K562 (cell line): ENCODE measurements at regions not wholly inside any gene's neighbourhood (a gene's known extent, or its start where the extent isn't known, plus 50 kb on each side); places are given as distances from the start of the nearest gene placed in this dataset.

Source experiments
- ATAC-seq: fragments of 200-7000 bp; cut with Tn5 transposase; 3 replicates; pipeline ENCODE4 v1.9.1; 2020; ENCODE audit warnings: moderate library complexity
- BruUV-seq: library from RNA; stranded (reverse); fragments of 400-500 nt; replicated peaks from 2 replicates; lab custom pipeline; 2021; lab: Mats Ljungman, UMichigan
- CTCF ChIA-PET: fragments of 300-600 bp; formaldehyde crosslinking; extraction: SDS; loops from one replicate; lab custom pipeline; 2021; ENCODE audit warnings: low intra/inter-chr PET ratio; lab: Yijun Ruan, JAX
- POLR2A ChIA-PET: fragments of 300-600, 350-650 bp; sonication (Branson Sonifier 250); formaldehyde crosslinking; extraction: SDS; loops from one replicate; lab custom pipeline; 2021; ENCODE audit warnings: antibody characterized with exemption, inconsistent platforms; lab: Yijun Ruan, JAX
- DNase-seq, 4 experiments: peaks; one replicate each; pipeline versions ENCODE4 v3.0.0 to v3.0.0-alpha.2; 2011 to 2018; ENCODE audit warnings: low spot score in 3 of 4, mixed read lengths in 3 of 4; ENCODE audit errors: extremely low read depth in 1 of 4
- FAIRE-seq: peaks from 2 replicates; lab custom pipeline; 2011; peaks lifted over from hg19 to GRCh38; lab: Jason Lieb, UNC
- H2AFZ ChIP-seq: 2 replicates; pipeline ENCODE4 v1.6.0; 2011; ENCODE audit warnings: low read depth, low read length, control low read depth, inconsistent platforms
- H3K27ac ChIP-seq: fragments of 200-600 bp; 3 replicates; pipeline ENCODE4 v1.8.0; 2011; ENCODE audit warnings: low read depth, mild to moderate bottlenecking, control low read depth, inconsistent platforms, low read length, moderate library complexity, mixed read lengths; ENCODE audit errors: extremely low read depth
- H3K27me3 ChIP-seq, 2 experiments: fragments of 300-600 bp in 1 of 2; 2 replicates in 1 of 2; 3 replicates in 1 of 2; pipeline versions ENCODE4 v1.6.0 to v1.8.0; 2011; ENCODE audit warnings: inconsistent platforms in 2 of 2, low read length in 2 of 2, mild to moderate bottlenecking in 1 of 2, mixed read lengths in 1 of 2, moderate library complexity in 1 of 2; ENCODE audit not compliant: control insufficient read depth in 2 of 2, insufficient read depth in 2 of 2
- H3K36me3 ChIP-seq: fragments of 300-600 bp; 3 replicates; pipeline ENCODE4 v1.8.0; 2011; ENCODE audit warnings: mild to moderate bottlenecking, low read length, inconsistent platforms; ENCODE audit not compliant: control insufficient read depth, insufficient read depth
- H3K4me1 ChIP-seq, 2 experiments: fragments of 200-600 bp in 1 of 2; replicated peaks in 1 of 2; 2 replicates in 1 of 2; 3 replicates in 1 of 2; pipeline versions ENCODE4 v1.5.1 to v1.8.0; 2011; ENCODE audit warnings: inconsistent platforms in 2 of 2, low read length in 2 of 2, mild to moderate bottlenecking in 1 of 2, mixed read lengths in 1 of 2, moderate library complexity in 1 of 2; ENCODE audit not compliant: control insufficient read depth in 2 of 2, insufficient read depth in 2 of 2
- H3K4me2 ChIP-seq: 2 replicates; pipeline ENCODE4 v1.6.1; 2011; ENCODE audit warnings: low read length, control low read depth, inconsistent platforms, mixed read lengths; ENCODE audit not compliant: insufficient read depth
- H3K4me3 ChIP-seq: fragments of 200-600 bp; sonication (generic), shearing (Covaris generic); 2 replicates; pipeline ENCODE4 v1.5.1; 2016; ENCODE audit warnings: control low read depth, inconsistent platforms
- H3K79me2 ChIP-seq: fragments of 200-600 bp; 3 replicates; pipeline ENCODE4 v1.8.0; 2011; ENCODE audit warnings: low read length, inconsistent platforms; ENCODE audit not compliant: control insufficient read depth, insufficient read depth
- H3K9ac ChIP-seq, 2 experiments: 2 replicates each; pipeline versions ENCODE4 v1.6.0 to v1.6.1; 2011; ENCODE audit warnings: low read depth in 2 of 2, low read length in 2 of 2, control low read depth in 1 of 2, inconsistent platforms in 1 of 2, mild to moderate bottlenecking in 1 of 2, mixed read lengths in 1 of 2; ENCODE audit not compliant: insufficient read depth in 1 of 2
- H3K9me1 ChIP-seq: one replicate; pipeline ENCODE4 v1.6.0; 2011; ENCODE audit warnings: inconsistent platforms, mild to moderate bottlenecking, low read length, moderate library complexity; ENCODE audit not compliant: control insufficient read depth, insufficient read depth
- H3K9me3 ChIP-seq: replicated peaks from 2 replicates; pipeline ENCODE4 v1.5.1; 2011; ENCODE audit warnings: low read depth, low read length, inconsistent platforms; ENCODE audit not compliant: control insufficient read depth, insufficient read depth
- H4K20me1 ChIP-seq: replicated peaks from 2 replicates; pipeline ENCODE4 v1.6.1; 2011; ENCODE audit warnings: low read length, inconsistent platforms, mixed read lengths; ENCODE audit not compliant: control insufficient read depth, insufficient read depth
- CTBP1 ChIP-seq: fragments of 450-650 bp; IDR thresholded peaks from 2 replicates; pipeline ENCODE4 v1.6.1; 2016; ENCODE audit warnings: borderline replicate concordance
- CTCFL ChIP-seq: IDR thresholded peaks from 2 replicates; pipeline ENCODE4 v1.6.1; 2011; ENCODE audit warnings: borderline replicate concordance, low read depth, mild to moderate bottlenecking, moderate library complexity, low read length; ENCODE audit not compliant: insufficient read depth, poor library complexity, severe bottlenecking
- GABPB2 ChIP-seq: fragments of 250-450 bp; sonication (Bioruptor Pico); conservative IDR thresholded peaks from 2 replicates; pipeline ENCODE4 v1.5.1; 2021; ENCODE audit warnings: mild to moderate bottlenecking
- HCFC1 ChIP-seq: IDR thresholded peaks from 2 replicates; pipeline ENCODE4 v1.6.1; 2012; ENCODE audit warnings: low read depth, low read length, improper control_type of control experiment
- MYNN ChIP-seq, 2 experiments: sonication (generic); formaldehyde crosslinking in 1 of 2; IDR thresholded peaks; 2 replicates each; pipeline versions ENCODE4 v1.5.0 to v1.6.1; 2016 to 2020; ENCODE audit warnings: antibody characterized with exemption in 1 of 2, missing genetic modification reagents in 1 of 2
- NONO ChIP-seq, 2 experiments: fragments of 200-400 bp in 1 of 2; fragments of 450-650 bp in 1 of 2; formaldehyde crosslinking in 1 of 2; IDR thresholded peaks; 2 replicates each; pipeline ENCODE4 v1.6.1; 2017; ENCODE audit warnings: low read depth in 2 of 2, mild to moderate bottlenecking in 2 of 2, moderate library complexity in 2 of 2, low read length in 1 of 2
- NR2C1 ChIP-seq, 2 experiments: fragments of 450-650 bp; IDR thresholded peaks; 2 replicates each; pipeline ENCODE4 v1.6.1; 2017; ENCODE audit warnings: mild to moderate bottlenecking in 2 of 2, antibody characterized with exemption in 1 of 2, inconsistent platforms in 1 of 2, missing compliant biosample characterization in 1 of 2, missing genetic modification characterization in 1 of 2
- POLR2H ChIP-seq: IDR thresholded peaks from 2 replicates; pipeline ENCODE4 v1.6.1; 2016; ENCODE audit warnings: missing genetic modification characterization, low read depth, mild to moderate bottlenecking, control low read depth, missing compliant biosample characterization, moderate library complexity
- TCF3 ChIP-seq: sonication (generic); formaldehyde crosslinking; IDR thresholded peaks from 2 replicates; pipeline ENCODE4 v1.4.0; 2020; ENCODE audit warnings: mild to moderate bottlenecking, missing genetic modification reagents
- XRCC3 ChIP-seq: fragments of 450-650 bp; IDR thresholded peaks from 2 replicates; pipeline ENCODE4 v1.6.1; 2017; ENCODE audit warnings: mild to moderate bottlenecking, moderate library complexity
- ZFP36 ChIP-seq: fragments of 150-350 bp; IDR thresholded peaks from 2 replicates; pipeline ENCODE4 v1.6.1; 2018; ENCODE audit warnings: low read length, low read depth; ENCODE audit not compliant: partially characterized antibody
- ZNF165 ChIP-seq: fragments of 250-450 bp; sonication (Bioruptor Pico); IDR thresholded peaks from 2 replicates; pipeline ENCODE4 v1.4.0; 2020; ENCODE audit warnings: borderline replicate concordance
- ZNF282 ChIP-seq: sonication (generic); formaldehyde crosslinking; IDR thresholded peaks from 2 replicates; pipeline ENCODE4 v1.8.1; 2023; ENCODE audit warnings: missing genetic modification reagents
- ZNF347 ChIP-seq: fragments of 450-650 bp; formaldehyde crosslinking; IDR thresholded peaks from 2 replicates; pipeline ENCODE4 v1.4.0; 2020; ENCODE audit warnings: low read depth, mild to moderate bottlenecking, moderate library complexity
- ZNF77 ChIP-seq: fragments of 250-450 bp; sonication (Bioruptor Pico); IDR thresholded peaks from 2 replicates; pipeline ENCODE4 v1.5.0; 2020
- WGBS: fragments of 100-300 bp; shearing (Covaris generic); methylation state at CpG from one replicate; pipeline ENCODE4 v1.1.6; 2016; ENCODE audit warnings: low coverage, mixed read lengths; ENCODE audit not compliant: insufficient coverage; ENCODE audit errors: missing lambda C conversion rate; 5-methylcytosine and 5-hydroxymethylcytosine counted together
- in situ Hi-C: fragments of 300-500 bp; cut with MboI; formaldehyde crosslinking; loops from 4 replicates; pipeline ENCODE4 v1.15.0; 2018; ENCODE audit warnings: inconsistent platforms, mixed read lengths
- intact Hi-C: fragments of 100-400 bp; cut with micrococcal nuclease; formaldehyde crosslinking; loops from 2 replicates; pipeline ENCODE4 v1.14.2; 2022

GRCh38 chr11:111000400-111001080, 245.0 kb upstream of the POU2AF2 start:
- H4K20me1 ChIP-seq: no peaks in the 10 kb centered on the region
- no TSS peak for BruUV-seq
- no peak for TF ChIP-seq ZNF165 (CRISPR knock-in tag)
- no peak for TF ChIP-seq ZFP36
- no peak for TF ChIP-seq HCFC1
- no peak for TF ChIP-seq ZNF282 (CRISPR knock-in tag)
- TF ChIP-seq CTBP1: no peak
- TF ChIP-seq, all 486 proteins: peak for 0
- ATAC-seq (no peak), FAIRE-seq (no peak), DNase-seq (no peak)
- H3K36me3 ChIP-seq: no peaks in the 10 kb centered on the region
- no peak overlapping the region for H3K4me3 ChIP-seq
- H3K9me3 ChIP-seq: no peaks in the 10 kb centered on the region; the same call in 1 of the 2 replicates
- under 1% methylated on average over 7 of the region's 7 CpGs for WGBS
- CTCF ChIA-PET: no interaction called here
- H2AFZ ChIP-seq: no peak overlapping the region
- H3K4me1 ChIP-seq: no peaks in the 10 kb centered on the region
- no peak overlapping the region for H3K9ac ChIP-seq
- intact Hi-C loops (no loop called here), in situ Hi-C loops (no loop called here)
- H3K27ac ChIP-seq: no peak overlapping the region
- no peaks in the 10 kb centered on the region for H3K9me1 ChIP-seq
- no peak overlapping the region for H3K4me2 ChIP-seq
- POLR2A ChIA-PET: no interaction called here
- H3K27me3 ChIP-seq: no peaks in the 10 kb centered on the region
- H3K79me2 ChIP-seq: no peaks in the 10 kb centered on the region

- in situ Hi-C loops: no loop called here
- TF ChIP-seq NONO (IDR thresholded peaks at IDR 0.05; ENCODE audit: low read depth in 2 of 2, low read length in 1 of 2) (no peak), ZFP36 (no peak), TCF3 (CRISPR knock-in tag) (no peak), POLR2H (tag) (no peak), GABPB2 (CRISPR knock-in tag) (no peak), CTCFL (no peak), ZNF77 (no peak), ZNF347 (no peak), NR2C1 (IDR thresholded peaks at IDR 0.05) (no peak), NR2C1 (tag; IDR thresholded peaks at IDR 0.05) (no peak), MYNN (IDR thresholded peaks at IDR 0.05) (no peak), MYNN (CRISPR knock-in tag; IDR thresholded peaks at IDR 0.05) (no peak), XRCC3 (no peak)
These were observed 253.0 kb upstream of the POU2AF2 start for GRCh38 chr11:110992481-110992880.

More at GRCh38 chr11:110992481-110992880, 253.0 kb upstream of the POU2AF2 start:
- no TSS peak for BruUV-seq
- Histone ChIP-seq H3K4me3 (no peak overlapping the region), H3K9ac (no peak overlapping the region), H3K79me2 (no peaks in the 10 kb centered on the region), H3K4me2 (no peak overlapping the region), H3K27ac (no peak overlapping the region), H2AFZ (no peak overlapping the region), H4K20me1 (no peaks in the 10 kb centered on the region), H3K36me3 (no peaks in the 10 kb centered on the region), H3K9me3 (no peaks in the 10 kb centered on the region), H3K4me1 (no peaks in the 10 kb centered on the region), H3K27me3 (no peaks in the 10 kb centered on the region), H3K9me1 (no peaks in the 10 kb centered on the region)
- no peak for FAIRE-seq
- no peak for DNase-seq
- no peak for ATAC-seq
- ChIA-PET POLR2A (no interaction called here), CTCF (no interaction called here)
- intact Hi-C loops: no loop called here
- WGBS: 0% methylated on average over 1 of the region's 1 CpG
